NOMO-1 treated with DMSO at 0.1 percent for 48 hours (cell line): ENCODE measurements at regions not wholly inside any gene's neighbourhood (a gene's known extent, or its start where the extent isn't known, plus 50 kb on each side); places are given as distances from the start of the nearest gene placed in this dataset.
"Not testable (repeated sequence)": the region's sequence is repeated elsewhere in the genome, so short reads cannot be mapped to it uniquely, and the experiment has no call there.

Source experiments
- DNase-seq: peaks from one replicate; lab custom pipeline; 2025; ENCODE audit not compliant: unreplicated experiment; lab: John Stamatoyannopoulos, UW

GRCh38 chr1:213415691-213416380 is 364.8 kb downstream of the RPS6KC1 start:
- DNase-seq = no peak

DNA sequence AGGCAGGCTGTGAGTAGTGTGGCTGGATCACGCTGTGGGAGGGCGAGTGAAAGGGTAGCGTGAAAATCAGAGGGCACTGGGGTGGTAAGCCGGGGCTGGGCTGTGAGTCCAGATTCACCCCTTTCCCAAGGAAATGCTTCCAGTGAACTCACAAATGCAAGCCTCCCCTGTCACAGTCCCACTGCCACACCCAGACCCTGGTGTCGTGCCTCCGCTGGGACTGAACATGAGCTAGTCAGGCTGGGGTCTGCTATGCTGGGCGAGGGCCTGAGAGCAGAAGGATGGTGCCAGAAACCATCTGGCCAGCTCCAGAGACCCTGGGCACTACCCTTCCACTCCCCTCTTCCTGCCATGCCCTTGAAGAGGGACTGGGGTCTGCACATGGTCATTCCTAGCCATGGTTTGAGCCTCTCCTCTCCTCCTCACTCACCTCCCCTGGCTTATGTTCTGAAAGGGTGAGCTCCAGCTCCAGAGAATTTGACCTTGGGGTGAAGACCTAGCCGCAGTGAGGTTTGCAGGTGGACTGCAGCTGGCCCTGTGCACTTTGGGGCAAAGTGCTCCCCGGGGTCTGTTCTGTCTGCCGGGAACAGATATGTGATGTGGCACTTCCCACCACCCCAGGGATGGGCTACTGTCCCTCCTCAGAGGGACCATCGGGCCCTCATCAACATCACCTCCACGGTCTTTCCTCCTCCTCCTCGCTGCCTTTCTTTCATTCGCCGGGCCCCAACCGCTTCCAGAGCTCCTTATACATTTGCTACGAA is 365.6 kb downstream of the RPS6KC1 start:
- no peak for DNase-seq

GRCh38 chr1:213417225-213417820 is 366.3 kb downstream of the RPS6KC1 start:
- DNase-seq = no peak

GRCh38 chr1:213417846-213418245 is 366.8 kb downstream of the RPS6KC1 start:
- no peak for DNase-seq

- DNase-seq = no peak
Measured at GRCh38 chr1:213418268-213419071, 367.4 kb downstream of the RPS6KC1 start.

GRCh38 chr1:213419401-213420030 is 368.5 kb downstream of the RPS6KC1 start:
- DNase-seq = no peak

- not testable (repeated sequence) for DNase-seq
Measured at GRCh38 chr1:213421178-213421577, 370.1 kb downstream of the RPS6KC1 start.

- DNase-seq = no peak
Measured at GRCh38 chr1:213423041-213423440, 372.0 kb downstream of the RPS6KC1 start.

DNA sequence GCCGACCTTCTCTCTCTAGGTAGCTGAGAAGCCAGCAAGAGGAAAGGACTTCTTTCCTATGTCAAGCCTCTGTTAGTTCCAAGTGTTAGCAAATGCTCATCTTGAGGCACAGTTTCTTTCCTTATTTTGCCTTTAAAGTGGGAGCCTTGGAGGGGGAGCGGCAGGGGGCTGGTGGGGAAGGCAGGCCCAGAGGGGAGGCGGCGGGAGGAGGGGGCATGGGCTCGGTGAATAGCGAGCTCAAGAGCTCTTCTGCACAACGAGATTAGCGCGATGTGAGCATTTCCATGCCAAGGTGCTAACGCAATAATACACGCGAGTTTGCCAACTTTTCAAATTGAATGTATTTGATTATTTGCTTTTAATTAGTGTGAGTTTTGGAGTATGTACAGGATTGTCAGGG is 372.6 kb downstream of the RPS6KC1 start:
- DNase-seq = no peak

- no peak for DNase-seq
Measured at GRCh38 chr1:213425376-213426030, 374.5 kb downstream of the RPS6KC1 start.

- no peak for DNase-seq
Measured at GRCh38 chr1:213429642-213430041, 378.6 kb downstream of the RPS6KC1 start.

DNA sequence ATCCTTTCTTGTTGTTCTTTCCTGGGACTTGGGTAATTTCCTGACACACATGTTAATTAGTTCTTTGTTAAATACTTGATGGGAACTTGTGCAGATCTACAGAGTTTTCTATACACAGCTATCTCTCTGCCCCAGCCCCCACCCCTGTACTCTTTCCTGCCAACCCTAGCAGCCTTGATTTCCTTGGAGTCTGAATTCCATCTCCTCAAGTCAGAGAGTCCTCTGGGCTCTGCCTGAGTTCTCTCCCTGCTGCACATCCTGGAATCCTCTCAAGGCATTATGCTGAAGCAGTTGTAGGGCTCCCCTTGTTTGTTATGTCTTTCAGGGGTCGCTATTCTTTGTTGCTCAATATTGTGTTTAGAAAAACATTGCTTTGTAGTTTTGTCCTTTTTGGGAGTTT is 384.7 kb downstream of the RPS6KC1 start:
- no peak for DNase-seq

- no peak for DNase-seq
Measured at GRCh38 chr1:213438339-213438738, 387.3 kb downstream of the RPS6KC1 start.

DNA sequence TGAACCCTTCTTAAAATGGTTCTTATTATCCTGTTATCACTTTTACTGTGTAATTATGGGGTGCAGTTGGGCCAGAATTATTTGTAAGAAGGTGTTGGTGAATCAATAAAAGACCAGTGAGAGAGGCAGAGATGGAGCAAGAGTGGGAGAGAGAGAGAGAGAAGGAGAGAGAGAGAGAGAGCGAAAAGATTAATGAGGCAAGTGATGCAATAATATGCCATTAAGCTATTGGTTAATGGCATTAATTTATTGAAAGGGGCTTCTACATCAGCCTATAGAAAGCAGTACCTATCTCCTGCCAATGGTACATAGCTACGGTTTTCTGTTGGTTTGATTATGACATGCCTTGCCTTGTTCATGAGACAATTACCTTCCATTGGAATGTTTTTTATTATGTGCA is 388.7 kb downstream of the RPS6KC1 start:
- no peak for DNase-seq

DNA sequence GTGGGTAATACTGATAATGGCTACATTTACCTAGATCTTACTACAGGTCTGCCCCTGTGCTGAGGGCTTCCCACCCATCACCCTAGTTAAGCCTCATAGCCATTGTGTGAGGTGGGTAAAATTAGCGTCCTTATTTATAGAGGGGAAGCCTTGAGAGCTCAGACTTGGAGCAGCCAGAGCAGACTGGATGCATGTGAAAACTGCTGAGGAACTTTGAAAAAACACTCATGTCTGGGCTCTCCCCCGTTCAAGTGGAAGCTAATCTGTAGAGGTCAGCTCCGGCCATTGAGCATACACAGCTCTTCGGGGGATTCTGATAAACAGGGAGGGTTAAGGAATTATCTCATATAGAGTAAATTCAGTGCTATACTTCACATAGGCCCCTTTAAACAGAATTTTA is 389.7 kb downstream of the RPS6KC1 start:
- DNase-seq = no peak

GRCh38 chr1:213443415-213443814 is 392.4 kb downstream of the RPS6KC1 start:
- no peak for DNase-seq

DNA sequence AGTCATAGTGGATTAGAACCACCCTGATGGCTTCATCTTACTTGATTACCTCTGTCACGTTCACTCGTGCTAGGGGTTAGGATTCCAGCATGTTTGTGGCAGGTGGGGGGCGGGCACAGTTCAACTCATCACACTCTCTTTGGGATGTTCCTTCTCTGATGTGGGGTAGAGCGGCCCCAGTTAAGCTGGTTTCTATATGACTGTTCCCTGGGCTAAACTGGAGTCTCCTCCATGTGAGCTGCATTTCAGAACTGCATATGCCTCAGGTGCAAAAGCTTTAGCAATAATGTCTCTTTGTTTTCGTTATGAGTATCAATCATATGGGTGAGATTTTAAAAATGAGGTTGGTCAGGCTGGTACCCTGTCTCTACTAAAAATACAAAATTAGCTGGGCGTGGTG is 393.2 kb downstream of the RPS6KC1 start:
- DNase-seq = no peak

- DNase-seq = no peak
Measured at GRCh38 chr1:213446496-213446895, 395.5 kb downstream of the RPS6KC1 start.

DNA sequence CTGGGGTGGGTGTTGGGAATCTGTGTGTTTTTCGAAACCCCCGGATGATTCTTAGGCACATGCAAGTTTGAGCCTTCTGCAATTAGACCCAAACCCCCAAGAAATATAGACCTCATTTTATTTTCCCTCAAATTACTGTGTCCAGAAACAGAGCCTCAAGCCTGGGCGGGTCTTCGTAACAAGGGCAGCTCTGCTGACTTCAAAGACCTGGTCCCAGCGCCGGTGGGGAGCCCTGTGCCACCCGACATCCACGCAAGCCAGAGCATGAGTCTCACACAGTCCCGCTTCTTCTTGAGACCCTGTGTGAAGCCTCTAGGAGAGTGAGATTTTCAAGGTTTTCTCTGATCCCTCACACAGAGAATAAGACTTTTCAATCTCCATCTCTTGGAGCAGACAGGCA is 397.3 kb downstream of the RPS6KC1 start:
- no peak for DNase-seq

GRCh38 chr1:213448776-213449175 is 397.7 kb downstream of the RPS6KC1 start:
- no peak for DNase-seq
